Psoas muscle (tissue), 7 donors: ENCODE measurements at regions not wholly inside any gene's neighbourhood (a gene's known extent, or its start where the extent isn't known, plus 50 kb on each side); places are given as distances from the start of the nearest gene placed in this dataset.

Experiments
- ATAC-seq, 4 donors: fragments of 200-7000 bp; cut with Tn5 transposase; one replicate each; pipeline ENCODE4 v1.9.1; 2020; ENCODE audit warnings: moderate library complexity in 3 of 4, mild to moderate bottlenecking in 2 of 4
- DNase-seq, 2 donors: peaks; one replicate each; pipeline ENCODE4 v3.0.0-alpha.2; 2020
- H3K27ac ChIP-seq: fragments of 200-600 bp; one replicate; pipeline ENCODE4 v1.8.0; 2022
- H3K27me3 ChIP-seq, 3 donors: fragments of 200-600 bp in 1 of 3; one replicate each; pipeline versions ENCODE4 v1.6.1 to v1.8.0; 2013 to 2022; ENCODE audit warnings: low read length in 2 of 3, mild to moderate bottlenecking in 2 of 3, moderate library complexity in 1 of 3; ENCODE audit not compliant: insufficient read depth in 3 of 3
- H3K36me3 ChIP-seq, 2 donors: fragments of 200-600 bp in 1 of 2; one replicate each; pipeline versions ENCODE4 v1.6.1 to v1.8.0; 2013 to 2022; ENCODE audit warnings: low read depth in 1 of 2, mild to moderate bottlenecking in 1 of 2, moderate library complexity in 1 of 2; ENCODE audit not compliant: insufficient read depth in 1 of 2
- H3K4me1 ChIP-seq: fragments of 200-600 bp; one replicate; pipeline ENCODE4 v1.8.0; 2022
- H3K4me3 ChIP-seq: fragments of 200-600 bp; one replicate; pipeline ENCODE4 v1.8.0; 2022; ENCODE audit warnings: mild to moderate bottlenecking
- H3K9me3 ChIP-seq: fragments of 200-600 bp; one replicate; pipeline ENCODE4 v1.8.0; 2022
- CTCF ChIP-seq: fragments of 200-600 bp; IDR thresholded peaks from one replicate; pipeline ENCODE4 v1.8.0; 2022; ENCODE audit warnings: antibody characterized with exemption
- WGBS, 3 donors: extraction: QIAGEN DNeasy Blood & Tissue Kit; methylation state at CpG; one replicate each; pipeline versions ENCODE4 v1.1.6 to v1.1.7; 2013; 5-methylcytosine and 5-hydroxymethylcytosine counted together
- intact Hi-C, 2 donors: fragments of 100-400 bp; cut with DNase I; formaldehyde crosslinking; loops; one replicate each; pipeline versions ENCODE4 v1.11.0 to v1.14.2; 2022
- donor health status: healthy with polysubstance abuse.
- donor health status: DM: no; HTN: no; CAD: no; lungs with moderate emphysema.
- donor health status: Bipolar disorder and iron deficiency.
- donor health status: healthy.
- donor health status: DM: yes; HTN: yes; CAD: no.
- donor health status: DM: no; HTN: no; CAD: no.
- donor health status: DM: yes; HTN: yes; CAD: no.

DNA sequence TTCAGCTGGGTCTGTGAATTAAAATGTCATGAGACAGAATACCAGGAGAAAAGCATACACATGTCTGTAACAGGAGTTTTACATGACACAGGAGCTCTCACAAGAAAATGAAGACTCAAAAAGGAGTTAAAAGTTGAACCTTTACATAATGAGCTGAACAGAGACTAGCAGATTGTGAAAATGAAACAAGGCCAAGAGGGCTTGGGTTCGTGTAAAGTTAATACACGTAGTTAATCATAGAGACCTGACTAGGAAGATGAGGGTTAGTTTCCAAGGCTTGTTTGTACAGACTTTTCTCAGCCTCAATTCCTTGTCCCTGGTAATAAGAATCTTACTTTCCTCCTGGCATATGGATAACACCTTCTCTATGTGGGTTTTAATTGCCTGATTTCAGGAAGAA lies 1294.0 kb downstream of the MAT2B start:
- ATAC-seq (no peak), DNase-seq (no peak)
- no peak overlapping the region for H3K4me3 ChIP-seq
- 21 to 27% (median 24%) methylated on average over 2 of the region's 2 CpGs for WGBS, 3 donors
- H3K27me3 ChIP-seq = no peaks in the 10 kb centered on the region
- H3K9me3 ChIP-seq = no peaks in the 10 kb centered on the region
- H3K4me1 ChIP-seq = no peaks in the 10 kb centered on the region
- no peaks in the 10 kb centered on the region for H3K36me3 ChIP-seq
- no peak overlapping the region for H3K27ac ChIP-seq
- intact Hi-C loops = no loop called here
- no peak for TF ChIP-seq CTCF

- no peak for ATAC-seq
These were observed 1296.5 kb downstream of the MAT2B start for GRCh38 chr5:164801910-164802309.

DNA sequence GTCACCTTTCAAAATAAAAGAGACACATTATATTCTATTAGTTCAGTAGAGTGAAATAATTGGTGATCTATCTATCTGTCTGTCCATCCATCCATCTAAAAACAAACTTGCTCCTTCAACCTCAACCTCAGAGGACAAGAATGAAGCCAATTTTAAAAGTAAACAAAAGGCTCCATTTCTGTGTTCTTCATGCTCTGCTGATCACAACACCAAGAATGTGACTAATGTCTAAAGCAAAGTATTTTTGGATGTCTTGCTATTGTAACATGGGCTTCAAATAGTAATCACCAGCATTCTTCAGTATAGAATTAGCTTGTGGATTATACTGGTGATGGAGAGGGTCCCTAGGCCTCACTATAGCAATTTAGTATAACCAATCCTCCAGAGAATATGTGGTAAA lies 1304.4 kb downstream of the MAT2B start:
- Histone ChIP-seq H3K27me3 (no peaks in the 10 kb centered on the region), H3K27ac (no peak overlapping the region), H3K4me3 (no peak overlapping the region), H3K9me3 (no peaks in the 10 kb centered on the region), H3K4me1 (no peaks in the 10 kb centered on the region), H3K36me3 (no peaks in the 10 kb centered on the region)
- ATAC-seq = no peak
- intact Hi-C loops = no loop called here
- TF ChIP-seq CTCF = no peak
- no peak for DNase-seq

More at GRCh38 chr5:164801910-164802309, 1296.5 kb downstream of the MAT2B start:
- no peak overlapping the region for H3K27ac ChIP-seq
- H3K4me1 ChIP-seq = no peaks in the 10 kb centered on the region
- DNase-seq = no peak
- WGBS, 3 donors = 83 to 88% (median 85%) methylated on average over 4 of the region's 4 CpGs
- TF ChIP-seq CTCF = no peak
- H3K4me3 ChIP-seq = no peak overlapping the region
- no peaks in the 10 kb centered on the region for H3K27me3 ChIP-seq
- no peaks in the 10 kb centered on the region for H3K36me3 ChIP-seq
- intact Hi-C loops = no loop called here
- no peaks in the 10 kb centered on the region for H3K9me3 ChIP-seq

DNA sequence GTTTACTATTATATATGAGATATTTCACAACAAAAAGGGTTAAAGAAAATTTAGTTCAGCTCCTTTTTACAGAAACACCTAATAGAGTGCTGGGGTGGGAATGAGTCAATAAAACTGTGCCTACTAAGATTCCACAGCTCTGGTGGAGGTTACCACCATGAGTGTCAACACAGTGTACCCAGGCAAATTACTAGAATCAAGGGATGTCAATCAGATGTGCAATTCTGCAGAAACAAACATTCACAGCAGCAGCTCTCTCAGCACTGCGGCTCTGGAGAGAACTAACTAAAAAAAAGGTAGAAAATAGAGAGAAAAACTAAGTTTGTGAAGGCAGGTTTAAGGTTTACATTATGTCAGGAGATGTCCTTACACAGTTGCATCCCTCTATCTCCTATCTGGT lies 1313.0 kb downstream of the MAT2B start:
- TF ChIP-seq CTCF = no peak
- no peak for DNase-seq
- Histone ChIP-seq H3K9me3 (no peaks in the 10 kb centered on the region), H3K36me3 (no peaks in the 10 kb centered on the region), H3K4me3 (no peak overlapping the region), H3K4me1 (no peaks in the 10 kb centered on the region), H3K27me3 (no peaks in the 10 kb centered on the region), H3K27ac (no peak overlapping the region)
- intact Hi-C loops = no loop called here
- WGBS, 3 donors = 18 to 26% (median 20%) methylated on average over 1 of the region's 1 CpG
- no peak for ATAC-seq

DNA sequence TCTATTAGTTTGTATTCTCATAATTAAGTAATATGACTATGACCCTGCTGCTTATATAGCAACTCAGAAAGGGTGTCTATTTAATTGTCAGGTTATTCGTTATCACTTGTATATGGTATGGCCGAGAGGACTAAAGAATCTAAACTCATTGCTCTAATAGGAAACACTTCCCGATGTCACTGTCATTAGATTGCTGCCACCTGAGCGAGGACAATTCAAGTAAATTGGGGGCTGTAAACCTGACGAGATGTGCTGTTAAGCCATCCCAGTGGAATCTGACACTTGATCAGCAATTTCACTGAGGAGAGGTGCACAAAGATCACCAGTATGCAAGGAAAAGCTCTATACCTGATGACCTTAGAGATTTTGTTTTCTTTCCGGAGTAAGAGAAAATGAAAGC lies 1319.3 kb downstream of the MAT2B start:
- ATAC-seq (no peak), DNase-seq (no peak)
- no peak for TF ChIP-seq CTCF
- H3K36me3 ChIP-seq = no peaks in the 10 kb centered on the region
- WGBS, 3 donors = 20 to 22% (median 21%) methylated on average over 6 of the region's 6 CpGs
- no peaks in the 10 kb centered on the region for H3K9me3 ChIP-seq
- intact Hi-C loops = no loop called here
- H3K4me1 ChIP-seq = no peaks in the 10 kb centered on the region
- no peak overlapping the region for H3K27ac ChIP-seq
- no peak overlapping the region for H3K4me3 ChIP-seq
- no peaks in the 10 kb centered on the region for H3K27me3 ChIP-seq
